MM.1S (cell line): ENCODE measurements at regions not wholly inside any gene's neighbourhood (a gene's known extent, or its start where the extent isn't known, plus 50 kb on each side); places are given as distances from the start of the nearest gene placed in this dataset.

Source experiments
- CTCF ChIP-seq: fragments of 300-600 bp; sonication (generic); IDR thresholded peaks from 2 replicates; pipeline ENCODE4 v1.5.1; 2016; ENCODE audit warnings: antibody characterized with exemption, low read length, mixed read lengths
- EZH2 ChIP-seq: fragments of 300-600 bp; sonication (generic); optimal IDR thresholded peaks from 2 replicates; pipeline ENCODE3; 2017; ENCODE audit warnings: low read depth, mild to moderate bottlenecking, antibody characterized with exemption, low read length, mixed read lengths
- EZH2phosphoT487 ChIP-seq: fragments of 300-600 bp; sonication (generic); IDR thresholded peaks from 2 replicates; pipeline ENCODE4 v1.6.1; 2018; ENCODE audit warnings: antibody characterized with exemption, low read length

GRCh38 chr1:29585201-29585600 is 348.9 kb downstream of the PTPRU start:
- no peak for TF ChIP-seq CTCF
- TF ChIP-seq EZH2 = no peak
- TF ChIP-seq EZH2phosphoT487 = no peak
